ENCODE measurements at regions not wholly inside any gene's neighbourhood (a gene's known extent, or its start where the extent isn't known, plus 50 kb on each side); places are given as distances from the start of the nearest gene placed in this dataset.

DNA sequence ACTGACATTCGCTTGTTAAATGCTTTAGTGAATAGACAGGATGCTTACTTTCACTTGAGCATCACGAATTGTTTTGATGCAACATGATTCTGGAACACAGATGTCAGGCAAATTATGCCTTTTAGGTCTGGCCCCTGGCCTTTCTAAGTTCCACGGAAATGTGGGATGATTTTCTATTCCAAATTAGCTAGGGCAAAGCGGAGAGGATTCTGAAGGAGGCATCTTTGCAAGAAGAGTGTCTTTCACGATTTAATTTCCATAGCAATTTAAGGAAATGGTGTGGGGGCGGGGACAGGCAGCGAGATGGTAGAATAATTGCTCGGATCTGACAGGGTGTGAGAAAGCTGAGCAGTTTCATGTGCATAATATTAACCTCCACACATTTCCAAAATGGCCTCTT lies 238.5 kb upstream of the KCNMB2 start:
- TF ChIP-seq, protein P1, sequence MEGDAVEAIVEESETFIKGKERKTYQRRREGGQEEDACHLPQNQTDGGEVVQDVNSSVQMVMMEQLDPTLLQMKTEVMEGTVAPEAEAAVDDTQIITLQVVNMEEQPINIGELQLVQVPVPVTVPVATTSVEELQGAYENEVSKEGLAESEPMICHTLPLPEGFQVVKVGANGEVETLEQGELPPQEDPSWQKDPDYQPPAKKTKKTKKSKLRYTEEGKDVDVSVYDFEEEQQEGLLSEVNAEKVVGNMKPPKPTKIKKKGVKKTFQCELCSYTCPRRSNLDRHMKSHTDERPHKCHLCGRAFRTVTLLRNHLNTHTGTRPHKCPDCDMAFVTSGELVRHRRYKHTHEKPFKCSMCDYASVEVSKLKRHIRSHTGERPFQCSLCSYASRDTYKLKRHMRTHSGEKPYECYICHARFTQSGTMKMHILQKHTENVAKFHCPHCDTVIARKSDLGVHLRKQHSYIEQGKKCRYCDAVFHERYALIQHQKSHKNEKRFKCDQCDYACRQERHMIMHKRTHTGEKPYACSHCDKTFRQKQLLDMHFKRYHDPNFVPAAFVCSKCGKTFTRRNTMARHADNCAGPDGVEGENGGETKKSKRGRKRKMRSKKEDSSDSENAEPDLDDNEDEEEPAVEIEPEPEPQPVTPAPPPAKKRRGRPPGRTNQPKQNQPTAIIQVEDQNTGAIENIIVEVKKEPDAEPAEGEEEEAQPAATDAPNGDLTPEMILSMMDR (IDR thresholded peaks at IDR 0.05; ENCODE audit: low read depth, low read length, poor library complexity, severe bottlenecking) = no peak
- TF ChIP-seq EZH2phosphoT487 (IDR thresholded peaks at IDR 0.05; ENCODE audit: borderline replicate concordance, low read length) = no peak
